ENCODE measurements at regions not wholly inside any gene's neighbourhood (a gene's known extent, or its start where the extent isn't known, plus 50 kb on each side); places are given as distances from the start of the nearest gene placed in this dataset.

DNA sequence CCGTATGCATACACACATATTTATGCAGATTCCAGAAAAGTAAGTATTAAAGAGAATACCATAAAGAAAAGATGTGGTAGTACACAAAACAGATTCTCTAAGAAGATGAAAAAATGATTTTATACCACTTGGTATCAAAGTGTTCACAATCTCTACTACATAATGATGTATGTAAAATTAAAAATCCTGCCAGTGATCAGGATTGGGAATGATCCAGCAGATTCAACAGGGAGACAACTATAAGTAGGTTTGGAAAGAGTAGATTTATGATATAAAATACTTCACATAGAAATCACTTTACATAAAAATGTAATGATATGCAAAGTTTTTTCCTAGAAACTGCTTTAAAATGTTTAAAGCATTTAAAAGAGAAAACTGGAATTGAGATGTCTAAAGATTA is 447.0 kb downstream of the CNTNAP4 start:
- CTCF ChIA-PET = no interaction called here
- DNase-seq (no peak), ATAC-seq (no peak)
- Histone ChIP-seq H3K4me1 (ENCODE audit: insufficient read depth, low read length) (peaks cover 5% of the 10 kb centered on the region), H2AFZ (ENCODE audit: low read length) (no peak overlapping the region), H3K36me3 (ENCODE audit: low read depth, low read length) (no peaks in the 10 kb centered on the region), H3K79me2 (ENCODE audit: low read length) (no peaks in the 10 kb centered on the region), H3K27ac (ENCODE audit: low read length) (no peak overlapping the region), H3K9me3 (ENCODE audit: low read length) (no peaks in the 10 kb centered on the region), H3K9ac (ENCODE audit: low read length) (no peak overlapping the region), H4K20me1 (ENCODE audit: low read length) (no peaks in the 10 kb centered on the region), H3F3A (ENCODE audit: low read length, unreplicated experiment) (no peaks in the 10 kb centered on the region), H3K9me2 (replicated peaks; ENCODE audit: low read length) (no peaks in the 10 kb centered on the region), H3K4me3 (ENCODE audit: low read length) (no peak overlapping the region), H3K4me2 (ENCODE audit: low read length) (no peak overlapping the region), H3K27me3 (ENCODE audit: low read length) (no peaks in the 10 kb centered on the region)
- POLR2A ChIA-PET (ENCODE audit: unreplicated experiment) = no interaction called here
- intact Hi-C loops (cut with micrococcal nuclease) = no loop called here
- TF ChIP-seq EZH2 (IDR thresholded peaks at IDR 0.05; ENCODE audit: low read length, unreplicated experiment) (no peak), EZH2phosphoT487 (IDR thresholded peaks at IDR 0.05; ENCODE audit: borderline replicate concordance, low read length) (no peak)
- TF ChIP-seq, protein P1, sequence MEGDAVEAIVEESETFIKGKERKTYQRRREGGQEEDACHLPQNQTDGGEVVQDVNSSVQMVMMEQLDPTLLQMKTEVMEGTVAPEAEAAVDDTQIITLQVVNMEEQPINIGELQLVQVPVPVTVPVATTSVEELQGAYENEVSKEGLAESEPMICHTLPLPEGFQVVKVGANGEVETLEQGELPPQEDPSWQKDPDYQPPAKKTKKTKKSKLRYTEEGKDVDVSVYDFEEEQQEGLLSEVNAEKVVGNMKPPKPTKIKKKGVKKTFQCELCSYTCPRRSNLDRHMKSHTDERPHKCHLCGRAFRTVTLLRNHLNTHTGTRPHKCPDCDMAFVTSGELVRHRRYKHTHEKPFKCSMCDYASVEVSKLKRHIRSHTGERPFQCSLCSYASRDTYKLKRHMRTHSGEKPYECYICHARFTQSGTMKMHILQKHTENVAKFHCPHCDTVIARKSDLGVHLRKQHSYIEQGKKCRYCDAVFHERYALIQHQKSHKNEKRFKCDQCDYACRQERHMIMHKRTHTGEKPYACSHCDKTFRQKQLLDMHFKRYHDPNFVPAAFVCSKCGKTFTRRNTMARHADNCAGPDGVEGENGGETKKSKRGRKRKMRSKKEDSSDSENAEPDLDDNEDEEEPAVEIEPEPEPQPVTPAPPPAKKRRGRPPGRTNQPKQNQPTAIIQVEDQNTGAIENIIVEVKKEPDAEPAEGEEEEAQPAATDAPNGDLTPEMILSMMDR (conservative IDR thresholded peaks at IDR 0.05; ENCODE audit: low read depth, low read length) = no peak
- BruUV-seq (replicated peaks) = no TSS peak

DNA sequence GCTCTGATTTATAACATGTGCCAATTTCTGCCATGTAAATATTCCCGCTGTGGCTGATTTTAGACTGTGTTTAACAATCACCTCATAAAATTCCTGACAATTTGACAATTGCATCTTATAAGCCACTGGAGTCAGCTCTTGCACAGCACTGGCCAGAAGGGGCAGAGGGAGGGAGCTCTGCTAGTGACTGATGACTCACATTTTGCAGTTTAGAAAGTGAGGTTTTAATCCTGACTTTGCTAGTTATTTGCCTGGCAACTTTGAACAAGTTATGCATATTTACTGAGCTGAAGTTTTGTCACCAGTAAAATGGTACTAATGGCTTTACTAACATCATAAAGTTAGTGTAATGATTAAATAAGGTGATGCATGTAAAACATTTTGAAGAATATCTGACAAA is 452.3 kb downstream of the CNTNAP4 start:
- H3K4me2 ChIP-seq (ENCODE audit: low read length) = peak overlapping the region; percentile 67
- H3K9me3 ChIP-seq (ENCODE audit: low read length) = no peaks in the 10 kb centered on the region
- H3K4me1 ChIP-seq (ENCODE audit: insufficient read depth, low read length) = peaks cover 14% of the 10 kb centered on the region
- H4K20me1 ChIP-seq (ENCODE audit: low read length) = no peaks in the 10 kb centered on the region
- ATAC-seq (peak; percentile 97), DNase-seq (peak; percentile 78)
- CTCF ChIA-PET = interaction anchor here (0.5 to 0.9 kb wide), 2 partner anchors 439 to 463 kb away, joined by 3 read pairs; no protein-coding TSS in a partner anchor
- POLR2A ChIA-PET (ENCODE audit: unreplicated experiment) = no interaction called here
- H3K27me3 ChIP-seq (ENCODE audit: low read length) = no peaks in the 10 kb centered on the region
- no TSS peak for BruUV-seq (replicated peaks)
- no peak overlapping the region for H3K9ac ChIP-seq (ENCODE audit: low read length)
- H2AFZ ChIP-seq (ENCODE audit: low read length) = no peak overlapping the region
- H3F3A ChIP-seq (ENCODE audit: low read length, unreplicated experiment) = no peaks in the 10 kb centered on the region
- TF ChIP-seq, protein P1 (conservative IDR thresholded peaks at IDR 0.05; ENCODE audit: low read depth, low read length) = 0 out of 2 replicates have a peak, but pooled peaks have one; percentile 29
- no peak for TF ChIP-seq EZH2phosphoT487 (IDR thresholded peaks at IDR 0.05; ENCODE audit: borderline replicate concordance, low read length)
- no peak for TF ChIP-seq EZH2 (IDR thresholded peaks at IDR 0.05; ENCODE audit: low read length, unreplicated experiment)
- peak overlapping the region; percentile 43 for H3K27ac ChIP-seq (ENCODE audit: low read length)
- H3K36me3 ChIP-seq (ENCODE audit: low read depth, low read length) = no peaks in the 10 kb centered on the region
- intact Hi-C loops (cut with micrococcal nuclease) = loop anchor here (1.0 to 5.0 kb wide), 2 partner anchors 51 to 68 kb away; no protein-coding TSS in a partner anchor
- no peak overlapping the region for H3K4me3 ChIP-seq (ENCODE audit: low read length)
- no peaks in the 10 kb centered on the region for H3K79me2 ChIP-seq (ENCODE audit: low read length)
- no peaks in the 10 kb centered on the region for H3K9me2 ChIP-seq (replicated peaks; ENCODE audit: low read length)

DNA sequence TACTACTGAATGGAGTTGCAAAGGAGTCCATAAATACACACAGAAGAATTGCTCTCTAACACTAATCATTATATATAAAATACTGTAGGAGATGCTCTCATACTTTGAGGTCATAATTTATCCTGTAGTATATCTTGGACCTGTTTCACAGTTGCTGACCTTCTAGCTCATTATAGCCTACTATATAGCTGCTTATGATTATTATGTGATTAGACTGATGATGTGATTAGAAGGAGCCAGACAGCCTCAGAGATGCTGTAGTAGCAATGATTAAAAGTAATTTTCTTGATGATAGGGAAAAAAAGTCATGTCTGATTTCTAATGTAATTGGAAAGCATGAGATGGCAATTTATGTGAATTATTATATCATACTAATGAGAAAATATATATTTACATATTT is 455.7 kb downstream of the CNTNAP4 start:
- Histone ChIP-seq H3K9ac (ENCODE audit: low read length) (no peak overlapping the region), H2AFZ (ENCODE audit: low read length) (no peak overlapping the region), H3K9me2 (replicated peaks; ENCODE audit: low read length) (no peaks in the 10 kb centered on the region), H3K4me3 (ENCODE audit: low read length) (no peak overlapping the region), H4K20me1 (ENCODE audit: low read length) (no peaks in the 10 kb centered on the region), H3K27me3 (ENCODE audit: low read length) (no peaks in the 10 kb centered on the region), H3K4me1 (ENCODE audit: insufficient read depth, low read length) (peaks cover 14% of the 10 kb centered on the region), H3K36me3 (ENCODE audit: low read depth, low read length) (no peaks in the 10 kb centered on the region), H3K79me2 (ENCODE audit: low read length) (no peaks in the 10 kb centered on the region), H3K9me3 (ENCODE audit: low read length) (no peaks in the 10 kb centered on the region), H3K4me2 (ENCODE audit: low read length) (no peak overlapping the region), H3K27ac (ENCODE audit: low read length) (no peak overlapping the region), H3F3A (ENCODE audit: low read length, unreplicated experiment) (no peaks in the 10 kb centered on the region)
- no peak for ATAC-seq
- CTCF ChIA-PET = no interaction called here
- POLR2A ChIA-PET (ENCODE audit: unreplicated experiment) = no interaction called here
- DNase-seq = no peak
- intact Hi-C loops (cut with micrococcal nuclease) = no loop called here
- TF ChIP-seq, protein P1 (conservative IDR thresholded peaks at IDR 0.05; ENCODE audit: low read depth, low read length) = no peak
- TF ChIP-seq EZH2phosphoT487 (IDR thresholded peaks at IDR 0.05; ENCODE audit: borderline replicate concordance, low read length) (no peak), EZH2 (IDR thresholded peaks at IDR 0.05; ENCODE audit: low read length, unreplicated experiment) (no peak)
- BruUV-seq (replicated peaks) = no TSS peak
